Suppressor macrophage treated with lipopolysaccharide for 4 hours (primary cell): ENCODE measurements at regions not wholly inside any gene's neighbourhood (a gene's known extent, or its start where the extent isn't known, plus 50 kb on each side); places are given as distances from the start of the nearest gene placed in this dataset.
"Not testable (repeated sequence)": the region's sequence is repeated elsewhere in the genome, so short reads cannot be mapped to it uniquely, and the experiment has no call there.

Experiments
- DNase-seq: peaks from one replicate; pipeline ENCODE4 v3.0.0-alpha.2; 2020

DNA sequence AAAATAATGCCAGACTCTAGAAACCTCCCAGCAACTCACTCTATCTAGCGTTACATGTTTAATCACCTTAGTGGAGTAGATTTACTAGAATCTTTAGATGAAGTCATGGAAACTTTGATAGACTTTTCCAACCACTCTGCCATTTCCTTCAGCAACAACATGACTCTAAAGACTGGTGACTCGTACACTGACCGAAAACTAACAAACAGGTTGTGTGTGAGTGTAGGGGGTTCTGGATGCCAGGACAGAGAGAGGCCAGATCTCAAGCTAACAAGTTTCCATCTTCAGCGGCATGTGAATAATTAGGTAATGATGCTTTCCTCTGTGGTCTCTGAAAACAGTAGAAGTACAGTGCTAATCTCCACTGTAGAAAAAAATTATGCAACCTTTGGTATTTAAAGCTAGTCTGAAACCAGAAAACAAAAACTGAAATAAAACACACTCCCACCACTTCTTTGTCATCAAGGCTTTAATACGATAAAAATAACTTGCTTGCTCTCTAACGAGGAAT is 286.4 kb downstream of the PRDM5 start:
- no peak for DNase-seq

DNA sequence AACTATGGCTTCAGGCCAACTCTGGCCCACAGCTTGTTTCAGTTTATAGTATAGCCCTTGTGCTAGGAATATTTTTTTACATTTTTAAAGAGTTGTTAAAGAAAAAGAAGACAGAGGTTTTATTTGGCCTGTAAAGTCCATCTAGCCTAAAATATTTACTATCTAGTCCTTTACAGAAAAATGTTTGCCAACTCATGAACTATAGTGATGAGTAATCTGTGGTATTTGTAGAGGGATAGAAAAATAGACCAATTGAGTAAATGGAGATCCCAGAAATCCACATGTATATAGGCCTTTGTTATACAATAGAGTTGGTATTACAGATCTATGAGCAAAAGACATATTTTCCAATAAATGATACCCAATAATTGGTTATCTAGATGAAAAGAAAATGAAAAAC is 288.7 kb downstream of the PRDM5 start:
- no peak for DNase-seq

DNA sequence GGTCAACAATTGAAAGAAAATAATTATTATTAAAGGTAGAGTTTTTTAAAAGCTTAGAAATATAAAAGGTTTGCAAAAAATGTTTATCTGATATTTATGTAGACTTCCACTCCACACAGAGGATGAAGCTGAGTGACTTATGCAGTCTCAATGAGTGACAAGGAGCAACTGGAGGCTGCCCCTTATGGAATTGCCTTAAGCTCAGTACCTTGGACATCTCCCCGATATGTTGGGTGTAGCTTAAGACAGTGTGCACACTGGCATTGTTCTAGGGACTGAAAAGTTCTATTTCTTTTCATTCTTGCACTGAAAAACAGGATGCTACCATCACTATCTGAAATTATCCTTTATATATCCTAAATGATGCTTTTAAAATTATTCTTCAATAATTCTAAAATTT is 292.1 kb downstream of the PRDM5 start:
- DNase-seq = no peak

DNA sequence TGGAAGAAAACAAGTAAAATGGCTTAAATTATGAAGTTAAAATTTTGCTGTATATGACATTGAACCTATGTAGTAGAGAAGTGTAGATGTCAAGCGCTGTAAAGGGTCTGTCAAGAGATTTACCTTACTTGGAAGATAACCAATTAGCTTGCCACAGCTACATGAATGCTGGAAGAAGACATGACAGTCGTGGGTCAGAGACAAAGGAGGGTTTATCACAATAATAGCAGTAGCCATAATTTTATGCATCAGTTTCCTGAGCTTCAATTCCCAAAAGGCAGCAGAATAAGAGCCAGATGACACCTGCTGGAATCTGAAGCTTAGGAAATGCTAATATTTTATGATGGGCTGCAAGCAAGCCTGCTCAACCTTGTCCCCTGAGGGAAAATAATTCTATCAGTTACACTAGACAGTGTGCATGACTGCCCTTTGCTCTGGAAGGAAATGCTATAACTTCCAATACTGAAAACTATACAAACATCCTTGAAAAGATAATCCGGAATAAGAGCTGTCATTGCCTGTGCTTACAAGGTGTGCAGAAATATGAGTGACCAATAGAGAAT is 292.9 kb downstream of the PRDM5 start:
- DNase-seq = no peak

DNA sequence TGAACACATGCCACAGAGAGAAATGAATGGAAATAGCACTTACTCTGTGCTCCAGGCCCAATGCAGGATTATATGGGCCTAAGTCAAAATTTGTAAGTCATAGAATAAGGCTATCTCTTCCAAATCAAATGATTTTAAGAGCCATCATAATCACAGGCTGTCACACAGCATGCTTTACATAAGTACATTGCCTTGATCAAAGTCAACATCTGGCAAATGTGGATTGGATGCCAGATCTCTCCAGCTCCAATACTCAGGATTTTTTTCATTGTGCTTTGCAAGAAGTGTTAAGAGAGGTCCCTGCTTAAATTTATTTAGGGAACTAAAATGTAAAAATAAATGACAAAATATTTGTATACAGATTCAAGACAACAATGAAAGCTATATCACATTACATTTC is 299.9 kb downstream of the PRDM5 start:
- no peak for DNase-seq

DNA sequence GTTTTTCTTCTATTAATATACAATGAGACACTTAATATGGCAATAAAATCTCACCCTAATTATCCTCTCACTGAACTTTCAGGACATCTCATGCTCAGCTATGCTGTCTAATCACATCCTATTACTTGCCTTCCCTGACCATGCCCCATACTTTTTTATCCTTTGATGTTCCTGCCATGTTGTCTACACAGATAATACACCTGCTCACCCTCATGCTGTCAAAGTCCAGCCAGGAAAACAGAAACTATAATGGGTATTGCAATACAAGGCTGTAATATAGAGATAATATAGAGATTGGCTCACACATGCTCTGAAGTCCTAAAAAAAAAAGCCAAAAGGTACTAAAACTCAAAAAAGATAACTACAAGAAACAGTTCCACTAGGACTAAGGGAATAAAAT is 305.4 kb downstream of the PRDM5 start:
- no peak for DNase-seq

DNA sequence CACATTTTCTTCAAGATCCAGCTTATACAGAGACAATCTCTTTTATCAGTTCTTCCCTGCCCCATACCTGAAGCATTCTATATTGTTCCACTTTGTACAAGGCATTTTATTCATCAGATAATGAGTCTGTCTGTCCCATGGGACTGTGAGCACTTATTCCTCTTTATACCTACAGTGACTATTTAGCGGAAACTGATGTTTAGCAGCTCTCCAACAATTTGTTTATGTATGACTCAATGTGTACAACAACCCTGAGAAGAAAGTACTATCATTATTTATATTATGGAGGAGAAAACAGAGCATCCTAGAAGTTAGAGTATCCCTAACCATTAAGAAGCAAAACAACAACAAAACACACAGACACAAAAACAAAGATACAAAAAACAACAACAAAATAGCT is 306.5 kb downstream of the PRDM5 start:
- no peak for DNase-seq

DNA sequence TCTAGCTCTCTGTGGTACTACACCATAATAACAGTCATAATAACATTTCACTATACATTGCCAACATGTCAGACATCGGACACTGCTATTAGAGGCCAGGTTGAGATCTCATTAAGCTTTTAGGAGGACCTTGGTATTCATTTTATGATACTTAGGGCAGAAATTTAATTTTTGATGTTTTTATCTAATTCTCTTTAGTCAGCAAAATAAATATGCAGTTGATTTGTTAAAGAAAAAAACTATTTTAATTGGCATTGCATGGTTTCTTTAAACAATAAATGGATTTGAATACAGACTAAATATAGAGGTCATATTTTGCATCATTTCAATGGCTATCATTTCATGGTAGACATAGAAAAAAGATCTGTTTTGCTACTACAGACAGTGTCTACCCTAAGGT is 308.7 kb downstream of the PRDM5 start:
- DNase-seq = no peak

DNA sequence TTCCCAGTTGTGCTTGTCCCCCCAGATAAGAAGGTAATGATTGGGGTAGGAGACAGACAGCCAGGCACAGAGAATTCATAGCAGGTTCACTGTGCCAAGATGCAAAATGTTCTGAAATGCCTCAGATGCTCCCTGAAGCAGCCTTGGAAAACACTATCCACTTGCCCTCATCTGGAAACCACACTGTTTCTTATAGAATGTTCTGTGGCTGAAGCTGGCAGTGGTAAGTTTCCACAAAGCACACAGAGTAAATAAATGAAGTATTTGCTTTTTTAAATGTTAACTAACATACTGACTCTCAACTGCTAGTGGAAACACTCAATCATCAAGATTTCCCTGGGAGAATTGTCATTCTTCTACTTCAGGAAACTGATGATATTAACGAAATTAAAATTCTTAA is 311.4 kb downstream of the PRDM5 start:
- DNase-seq = no peak

DNA sequence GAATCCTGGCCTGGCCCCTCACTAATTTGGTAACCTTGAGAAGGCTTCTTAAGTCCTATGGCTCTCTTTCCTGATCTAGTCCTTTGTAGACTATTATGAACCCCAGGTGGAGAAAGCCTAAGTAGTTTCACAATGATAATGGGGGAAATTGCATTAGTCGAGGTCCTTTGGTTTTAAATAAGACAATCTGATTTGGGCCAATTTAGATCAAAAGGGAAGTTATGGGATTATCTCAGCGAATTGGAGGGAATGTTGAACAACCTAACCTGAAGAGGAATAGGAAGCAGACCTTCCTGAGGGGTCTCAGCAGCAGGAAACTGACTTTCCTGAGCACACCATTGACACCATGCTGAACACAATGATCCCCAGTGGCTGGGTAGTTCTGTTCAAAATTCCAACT is 331.5 kb downstream of the PRDM5 start:
- no peak for DNase-seq

DNA sequence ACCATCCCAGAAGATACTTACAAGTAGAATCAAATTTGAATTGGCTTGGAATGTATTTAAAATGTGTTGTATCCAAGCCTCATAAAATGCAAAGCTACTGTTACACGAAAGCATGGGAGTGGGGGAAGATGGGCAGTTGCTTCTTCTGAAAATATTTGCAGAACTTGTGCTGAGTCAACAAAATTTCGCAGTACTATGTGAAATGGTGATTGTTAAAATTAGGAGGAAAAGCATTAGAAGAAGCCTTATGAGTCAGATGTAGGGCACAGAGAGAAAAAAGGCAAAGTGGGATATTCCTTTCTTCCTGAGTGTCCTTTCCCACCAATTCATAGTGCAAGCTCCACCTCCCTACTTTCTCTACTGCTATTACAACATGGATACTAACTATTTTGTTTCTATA is 332.7 kb downstream of the PRDM5 start:
- DNase-seq = no peak

DNA sequence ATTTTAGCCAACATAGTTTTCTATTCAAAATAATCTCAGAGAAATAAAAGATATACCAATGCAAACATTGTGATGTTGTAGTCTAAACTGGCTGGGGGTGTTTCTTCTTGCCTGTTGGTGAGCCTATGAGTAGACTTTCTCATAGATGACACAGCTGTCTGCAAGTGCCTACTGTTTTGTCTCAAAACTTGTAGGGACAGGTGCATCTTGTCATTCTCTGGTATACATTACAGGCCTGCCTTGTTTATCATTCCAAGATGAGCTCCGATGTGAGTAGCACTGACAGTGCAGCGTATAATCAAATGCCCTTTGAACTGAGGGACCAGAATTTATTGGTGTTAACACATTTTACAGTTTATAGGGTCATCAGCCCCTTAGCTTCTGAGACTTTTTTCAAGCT is 353.8 kb downstream of the PRDM5 start:
- DNase-seq = no peak

DNA sequence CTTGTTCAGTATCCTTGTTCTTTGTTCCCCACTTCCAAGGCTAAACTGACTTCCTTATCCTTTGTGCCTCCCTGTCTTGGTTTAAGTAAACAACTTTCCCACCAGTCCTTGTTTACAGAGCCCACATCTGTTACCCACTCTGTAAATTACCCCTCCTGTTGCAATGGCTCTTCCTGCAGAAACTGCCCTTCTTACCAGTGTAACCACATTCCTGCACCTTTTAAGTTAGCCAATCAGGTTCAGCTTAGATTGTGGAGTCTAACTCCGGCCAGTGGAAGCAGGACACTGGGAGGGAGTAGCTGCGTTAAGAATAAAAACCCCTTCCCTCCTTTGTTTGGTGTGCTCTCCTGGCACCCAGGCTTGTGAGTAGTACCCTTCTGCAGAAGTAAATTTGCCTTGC is 360.9 kb downstream of the PRDM5 start:
- no peak for DNase-seq

DNA sequence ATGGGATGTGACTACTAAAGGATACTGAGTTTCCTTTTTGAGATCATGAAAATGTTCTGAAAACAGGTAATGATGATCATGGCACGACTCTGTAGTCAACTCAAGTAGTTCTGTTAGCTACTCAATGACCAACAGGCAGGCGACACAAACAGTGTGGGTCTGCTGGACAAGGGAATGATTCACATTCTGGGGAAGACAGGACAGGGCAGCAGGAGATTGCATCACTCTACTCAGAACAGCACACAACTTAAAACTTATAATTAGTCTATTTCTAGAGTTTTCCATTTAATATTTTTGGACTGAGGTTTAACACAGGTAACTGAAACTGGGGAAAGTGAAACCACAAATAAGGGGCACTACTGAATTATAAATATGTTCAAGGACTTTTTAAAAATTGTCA is 365.2 kb downstream of the PRDM5 start:
- DNase-seq = no peak

DNA sequence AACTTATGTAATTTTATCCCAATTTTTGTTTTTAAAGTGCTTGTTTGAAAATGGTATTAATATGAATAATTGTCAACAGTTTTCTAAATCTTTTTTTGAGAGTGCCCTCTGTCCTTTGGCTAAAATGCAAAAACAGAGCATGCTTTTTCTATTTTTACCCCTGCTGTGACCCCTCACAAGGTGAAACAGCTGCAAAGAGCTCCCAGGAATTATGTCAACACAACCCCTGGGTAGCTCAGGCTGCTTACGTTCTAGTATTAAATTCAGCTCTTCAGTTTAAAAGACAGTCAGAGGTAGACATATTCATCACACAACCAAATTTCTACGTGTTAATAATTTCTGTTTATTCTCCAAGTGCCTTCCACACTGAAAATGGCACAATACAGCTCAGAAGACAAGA is 367.5 kb downstream of the PRDM5 start:
- no peak for DNase-seq

DNA sequence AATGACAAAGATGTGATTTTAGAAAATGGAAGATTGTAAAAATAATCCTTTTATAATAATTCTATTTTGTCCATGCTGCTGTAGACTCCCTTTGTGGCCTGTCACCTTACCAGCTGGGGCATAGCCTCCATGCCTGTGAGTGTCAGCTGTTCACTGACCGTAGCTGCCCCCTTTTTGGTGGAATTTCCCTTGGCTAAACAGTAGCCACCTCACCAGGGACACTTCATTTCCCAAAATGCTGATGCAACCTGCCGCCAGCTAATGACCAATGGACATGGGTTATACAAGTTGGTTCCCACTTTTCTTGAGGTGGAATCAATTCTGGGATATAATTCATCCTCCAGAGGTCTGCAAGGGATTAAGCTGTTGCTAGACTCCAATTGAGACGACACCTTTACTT is 368.4 kb downstream of the PRDM5 start:
- no peak for DNase-seq

DNA sequence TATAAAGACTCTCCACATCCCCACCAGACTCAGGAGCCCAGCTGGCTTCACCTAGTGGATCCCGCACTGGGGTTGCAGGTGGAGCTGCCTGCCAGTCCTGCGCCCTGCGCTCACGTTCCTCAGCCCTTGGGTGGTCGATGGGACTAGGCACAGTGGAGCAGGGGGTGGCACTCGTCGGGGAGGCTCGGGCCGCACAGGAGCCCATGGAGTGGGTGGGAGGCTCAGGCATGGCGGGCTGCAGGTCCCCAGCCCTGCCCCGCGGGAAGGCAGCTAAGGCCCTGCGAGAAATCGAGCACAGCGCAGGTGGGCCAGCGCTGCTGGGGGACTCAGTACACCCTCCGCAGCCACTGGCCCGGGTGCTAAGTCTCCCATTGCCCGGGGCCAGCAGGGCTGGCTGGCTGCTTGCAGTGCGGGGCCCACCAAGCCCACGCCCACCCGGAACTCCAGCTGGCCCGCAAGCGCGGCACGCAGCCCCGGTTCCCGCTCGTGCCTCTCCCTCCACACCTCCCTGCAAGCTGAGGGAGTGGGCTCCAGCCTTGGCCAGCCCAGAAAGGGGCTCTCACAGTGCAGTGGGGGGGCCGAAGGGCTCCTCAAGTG is 371.8 kb downstream of the PRDM5 start:
- DNase-seq = not testable (repeated sequence)

DNA sequence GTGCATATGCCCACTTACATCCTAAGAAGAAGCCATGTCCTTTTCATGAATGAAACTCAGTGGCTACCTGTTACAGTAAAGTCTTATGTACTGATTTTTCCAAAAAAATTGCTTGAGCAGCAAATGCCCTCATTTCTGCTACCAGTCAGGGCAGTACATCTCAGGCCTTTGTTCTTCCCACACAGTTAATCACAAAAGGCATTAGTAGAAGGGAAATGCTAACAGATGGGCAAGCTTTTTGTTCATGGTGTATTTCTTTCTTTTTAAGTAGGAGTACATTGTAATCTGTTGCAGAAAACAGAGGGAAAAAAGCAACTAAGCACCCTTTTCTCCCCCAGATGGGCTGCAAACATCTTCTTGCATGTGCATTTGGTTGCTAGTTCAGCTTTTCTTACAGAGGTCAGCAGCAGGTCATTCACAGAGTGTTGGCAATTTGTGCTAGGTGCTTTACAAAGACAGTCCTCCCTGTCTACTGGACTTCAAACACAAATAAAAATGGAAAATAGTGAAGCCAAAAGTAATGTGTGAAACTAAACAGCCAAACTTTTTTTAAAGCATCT is 373.4 kb downstream of the PRDM5 start:
- DNase-seq = no peak

DNA sequence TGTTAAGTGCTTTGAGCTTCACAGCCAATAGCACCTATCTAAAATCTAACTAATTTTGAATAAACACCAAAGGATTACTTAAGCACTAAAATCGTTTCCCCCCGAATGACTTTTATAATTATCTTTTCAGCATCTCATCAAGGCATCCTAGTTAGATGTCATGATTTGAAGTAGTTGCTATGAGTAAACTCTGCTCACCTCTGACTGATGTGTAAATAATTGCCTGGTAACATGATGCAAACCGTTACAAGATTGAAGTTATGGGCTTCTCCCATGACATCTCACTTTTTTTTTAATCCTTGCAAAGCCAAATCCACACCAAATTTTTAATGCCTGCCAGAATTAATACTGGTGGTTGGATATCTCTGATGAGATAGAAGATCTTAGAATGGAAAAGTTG is 377.1 kb downstream of the PRDM5 start:
- no peak for DNase-seq

DNA sequence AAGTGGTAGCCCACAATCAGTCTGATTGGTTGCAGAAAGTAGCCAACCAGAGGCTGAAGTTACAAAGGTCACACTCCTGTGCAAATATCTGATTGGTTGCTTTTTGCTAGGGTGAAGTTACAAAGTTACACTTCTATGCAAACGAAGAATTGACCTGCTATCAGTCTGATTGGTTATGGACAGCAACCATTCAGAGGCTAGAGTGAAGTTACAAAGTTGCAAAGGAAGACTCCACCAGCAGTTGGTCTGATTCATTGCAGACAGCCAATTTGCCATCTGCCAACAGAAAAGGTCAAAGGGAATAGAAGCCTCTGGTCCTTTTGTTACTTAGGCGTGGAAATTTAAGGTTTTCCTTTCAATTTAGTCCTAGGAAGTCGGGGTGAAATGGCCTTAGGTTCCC is 377.7 kb downstream of the PRDM5 start:
- no peak for DNase-seq

DNA sequence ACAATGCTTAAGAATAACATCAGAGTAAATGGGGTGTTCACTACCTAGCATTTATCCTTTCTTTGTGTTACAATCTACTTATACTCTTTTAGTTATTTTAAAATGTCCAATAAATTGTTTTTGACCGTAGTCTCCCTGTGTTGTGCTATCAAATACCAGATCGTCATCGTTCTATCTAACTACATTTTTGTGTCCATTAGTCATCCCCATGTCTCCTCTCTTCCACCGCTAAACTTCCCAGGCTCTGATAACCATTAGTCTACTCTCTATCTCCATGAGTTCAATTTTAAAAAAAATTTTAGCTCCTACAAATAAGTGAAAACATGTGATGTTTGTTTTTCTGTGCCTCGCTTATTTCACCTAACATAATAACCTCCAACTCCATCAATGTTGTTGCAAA is 381.9 kb downstream of the PRDM5 start:
- DNase-seq = no peak

DNA sequence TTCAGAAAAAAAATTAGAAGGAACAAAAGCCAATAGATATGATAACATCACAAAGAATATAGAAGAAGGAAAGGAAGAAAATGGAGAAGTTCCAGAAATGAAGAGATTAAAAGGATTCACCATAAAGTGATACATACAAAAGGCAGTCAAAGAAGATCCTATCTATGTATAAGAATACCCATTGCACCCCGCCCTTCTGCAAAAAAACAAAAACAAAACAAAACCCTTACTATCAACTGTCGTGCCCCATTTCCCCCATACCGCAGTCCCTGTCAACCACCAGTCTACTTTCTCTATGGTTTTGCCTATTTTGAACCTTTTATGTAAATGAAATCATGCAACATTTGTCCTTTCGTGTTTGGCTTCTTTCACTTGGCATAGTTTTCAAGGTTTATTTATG is 385.6 kb downstream of the PRDM5 start:
- no peak for DNase-seq

DNA sequence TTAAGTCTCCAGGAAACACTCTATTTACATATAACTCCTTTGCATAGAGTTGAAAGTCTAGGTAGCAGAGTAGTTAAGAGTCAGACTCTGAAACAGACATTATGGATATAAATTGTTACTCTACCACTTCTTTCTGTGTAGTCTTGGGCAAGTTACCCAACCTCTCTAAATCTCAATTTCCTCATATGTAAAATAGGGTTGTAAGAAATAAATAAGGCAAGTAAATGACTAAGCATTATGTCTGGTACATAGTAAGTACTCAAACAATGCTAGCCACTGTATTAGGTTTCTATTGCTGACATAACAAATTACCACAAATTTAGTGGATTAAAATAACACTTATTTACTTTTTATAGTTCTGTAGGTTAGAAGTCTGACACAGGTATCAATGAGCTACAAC is 394.1 kb downstream of the PRDM5 start:
- no peak for DNase-seq

DNA sequence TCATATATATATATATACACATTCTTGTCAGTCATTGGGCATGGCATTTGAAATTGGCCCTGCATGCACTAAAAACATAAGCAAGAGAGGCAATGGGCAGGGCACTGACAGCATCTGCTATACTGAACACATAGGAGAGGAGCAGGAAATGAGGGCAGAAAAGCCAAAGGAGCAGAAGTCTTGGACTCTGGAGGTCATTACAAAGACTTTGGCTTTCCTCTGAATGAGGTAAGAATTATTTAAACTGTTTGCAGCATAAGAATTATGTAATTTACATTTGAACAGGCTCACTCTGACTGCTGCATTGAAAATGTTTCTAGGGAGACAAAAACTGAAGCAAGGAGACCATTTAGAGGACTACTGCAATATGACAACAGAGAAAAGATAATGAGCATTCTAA is 396.5 kb downstream of the PRDM5 start:
- DNase-seq = no peak

DNA sequence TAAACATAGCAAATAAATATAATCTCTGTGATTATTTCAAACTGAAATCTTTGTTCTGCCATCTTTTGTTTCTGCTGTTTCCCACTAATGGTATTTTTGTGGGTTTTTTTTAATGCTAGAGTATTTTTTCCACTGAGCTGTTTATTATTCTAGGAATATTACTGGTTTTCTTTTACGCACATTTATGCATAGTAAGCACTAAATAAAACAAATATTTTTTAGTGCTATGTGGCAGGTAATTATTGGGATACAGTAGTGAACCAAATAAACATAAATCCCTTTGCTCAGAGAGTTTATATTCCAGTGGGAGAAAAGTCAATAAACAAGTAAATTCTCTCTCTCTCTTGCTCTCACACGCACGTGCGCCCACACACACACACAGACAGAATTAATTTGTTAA is 397.4 kb downstream of the PRDM5 start:
- no peak for DNase-seq
